Stimulated activated CD8-positive, alpha-beta memory T cell treated with anti-CD3 and anti-CD28 coated beads, Interleukin-7, amount 100 ng/mL, for 48 hours (primary cell): ENCODE measurements at regions not wholly inside any gene's neighbourhood (a gene's known extent, or its start where the extent isn't known, plus 50 kb on each side); places are given as distances from the start of the nearest gene placed in this dataset.

Experiments
- DNase-seq, 2 donors: peaks; one replicate each; pipeline ENCODE4 v3.0.0-alpha.2; 2020; ENCODE audit warnings: low read depth in 1 of 2; ENCODE audit errors: extremely low read depth in 1 of 2

DNA sequence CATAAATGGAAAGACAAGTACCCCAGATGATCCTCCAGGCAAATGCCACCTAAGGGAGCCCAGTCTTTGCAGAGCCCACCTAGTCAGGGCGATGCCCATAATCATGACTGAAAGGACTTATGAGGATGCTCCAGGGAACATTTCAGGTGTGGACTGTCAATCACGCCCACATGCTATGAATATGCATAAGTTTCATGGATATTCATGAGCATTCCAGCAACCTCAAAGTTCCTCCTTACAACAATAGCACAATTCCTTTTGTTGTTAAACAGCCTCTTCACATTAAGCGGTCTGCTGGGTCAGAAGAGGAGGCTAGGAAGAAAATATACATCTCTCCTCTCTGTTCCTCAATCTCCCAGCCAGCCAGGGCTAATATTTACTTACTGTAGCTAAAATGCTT is 161.6 kb downstream of the C5orf15 start:
- DNase-seq = no peak

- no peak for DNase-seq
Measured at GRCh38 chr5:133801955-133802751, 166.3 kb downstream of the C5orf15 start.

DNA sequence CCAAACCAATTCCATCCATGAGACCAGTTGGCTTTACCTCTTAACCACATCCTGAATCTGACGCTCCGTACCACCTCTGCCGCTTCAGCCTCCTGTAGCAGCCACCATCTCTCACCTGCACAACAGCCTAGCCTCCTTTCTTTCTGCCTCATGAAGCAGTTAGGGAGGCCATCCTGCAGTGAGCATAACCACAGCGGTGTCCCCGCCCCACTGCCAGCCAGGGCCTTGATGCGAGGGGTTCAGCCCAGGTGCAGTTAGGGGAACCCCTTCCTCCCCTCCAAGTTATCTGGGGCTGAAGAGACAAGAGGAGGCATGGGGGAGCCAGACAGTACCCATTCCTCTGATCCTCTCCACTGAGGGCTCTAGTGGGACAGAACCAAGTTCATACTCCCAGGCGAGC is 167.0 kb downstream of the C5orf15 start:
- DNase-seq = no peak

DNA sequence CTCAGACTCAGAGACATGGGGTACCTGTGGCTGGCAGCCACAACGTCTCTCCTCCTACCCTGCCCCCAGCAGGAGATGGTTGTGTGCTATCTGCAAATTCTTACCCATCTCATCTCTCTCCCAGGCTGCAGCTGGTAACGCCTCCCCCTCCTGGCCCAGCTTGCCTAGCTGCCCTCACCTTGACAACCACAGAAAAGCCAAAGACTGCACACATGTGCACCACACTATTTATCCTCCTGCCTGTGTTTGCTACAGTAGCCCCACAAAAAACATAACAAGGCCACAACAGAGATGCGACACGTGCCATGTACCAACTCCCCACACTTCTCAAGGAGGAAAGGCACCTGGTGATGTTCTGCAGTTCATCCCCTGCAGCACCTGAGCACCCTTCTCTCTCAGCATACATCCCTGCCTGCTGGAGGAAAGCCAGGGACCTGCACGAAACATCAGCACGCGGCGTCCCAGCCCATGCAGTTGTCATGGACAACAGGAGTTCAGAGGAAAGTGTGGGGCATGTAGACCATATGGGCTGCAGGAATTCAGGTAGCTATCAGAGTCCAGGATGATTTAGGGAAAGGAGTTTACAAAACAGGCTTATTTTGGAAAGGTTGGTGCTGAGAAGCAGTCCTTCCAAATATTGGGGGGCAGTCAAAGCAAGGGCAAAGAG is 168.7 kb downstream of the C5orf15 start:
- no peak for DNase-seq

DNA sequence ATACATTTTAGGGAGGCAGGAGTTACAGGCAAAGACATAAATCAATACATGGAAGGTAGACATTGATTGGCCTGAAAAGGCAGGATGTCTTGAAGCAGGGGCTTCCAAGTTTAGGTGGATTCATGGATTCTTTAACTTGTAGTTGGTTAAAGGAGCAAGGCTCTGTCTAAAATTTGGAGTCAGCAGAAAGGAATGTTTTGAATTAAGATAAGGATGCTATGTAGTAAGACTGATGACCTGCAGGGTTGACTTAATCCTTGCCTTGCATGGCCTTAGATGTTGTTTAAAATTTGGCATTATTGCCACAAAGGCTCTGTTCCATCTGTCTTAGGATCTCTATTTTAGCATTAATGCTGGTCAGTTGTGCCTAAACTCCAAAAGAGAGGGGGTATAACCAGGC is 171.3 kb downstream of the C5orf15 start:
- DNase-seq = no peak

GRCh38 chr5:133796186-133796585 is 172.2 kb downstream of the C5orf15 start:
- DNase-seq = no peak

DNA sequence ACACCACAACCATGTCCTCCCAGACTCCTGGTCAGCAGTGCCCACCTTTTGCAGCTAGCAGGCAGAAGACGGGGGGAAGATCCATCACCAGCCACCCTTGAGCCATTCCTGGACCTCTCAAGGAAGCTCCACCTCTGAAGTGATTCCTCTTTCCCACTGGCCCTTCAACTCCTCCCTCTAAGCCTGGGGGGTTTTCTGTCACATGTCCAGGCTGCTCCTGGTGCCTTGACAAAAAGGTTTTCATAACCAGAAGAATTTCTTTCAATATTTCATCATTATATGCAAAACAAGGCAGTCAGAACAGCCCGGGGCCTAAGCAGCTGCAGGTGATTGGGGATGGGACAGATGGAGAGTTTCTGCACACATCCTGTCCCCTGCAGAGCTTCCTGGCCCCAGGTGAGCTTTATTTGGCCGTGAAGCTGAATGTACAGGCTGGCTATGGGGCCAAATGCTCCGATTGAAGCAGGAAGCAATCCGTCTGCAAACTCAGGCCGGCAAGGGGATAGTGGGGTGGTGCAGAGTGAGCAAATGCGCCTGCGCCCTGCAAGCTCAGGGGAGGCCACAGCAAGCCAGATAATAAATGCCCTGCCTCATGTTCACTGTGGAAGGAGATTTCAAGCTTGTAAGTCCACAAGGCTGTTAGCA is 173.5 kb downstream of the C5orf15 start:
- DNase-seq = no peak

DNA sequence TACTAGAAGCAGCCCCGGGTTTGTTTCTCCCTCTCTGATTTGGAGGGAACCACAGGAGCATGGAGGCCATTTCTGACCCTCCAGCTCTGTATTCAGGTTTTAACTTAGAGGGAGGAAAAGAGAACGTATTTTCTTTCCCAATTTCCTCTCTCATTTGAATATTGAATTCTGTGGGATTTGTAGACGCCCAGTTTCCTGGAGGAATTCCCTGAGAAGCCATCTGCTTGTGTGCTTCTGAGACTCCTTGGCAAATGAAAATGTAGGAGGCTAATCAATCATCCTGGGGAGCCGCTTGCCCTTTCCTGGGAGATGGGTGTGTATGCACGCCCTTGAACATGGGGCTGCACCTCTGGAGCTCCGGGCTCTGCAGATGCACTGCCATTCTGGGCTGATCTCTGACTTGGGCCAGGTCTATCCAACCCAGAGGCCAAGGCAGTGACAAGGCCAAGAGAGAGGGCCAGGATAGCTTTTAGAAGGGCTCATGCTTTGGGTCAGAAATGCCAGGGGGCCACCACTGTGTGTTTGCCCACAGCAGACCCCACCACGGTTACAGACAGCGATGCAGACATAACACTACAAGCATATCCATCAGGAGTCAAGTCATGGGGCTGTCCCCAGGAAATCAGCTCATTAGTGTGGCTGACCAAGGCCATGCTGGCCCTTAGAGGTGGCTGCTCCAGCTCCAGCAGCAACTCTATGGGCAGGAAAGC is 174.5 kb downstream of the C5orf15 start:
- DNase-seq = no peak

GRCh38 chr5:133792655-133793054 is 175.8 kb downstream of the C5orf15 start:
- DNase-seq = no peak

GRCh38 chr5:133792024-133792423 is 176.4 kb downstream of the C5orf15 start:
- DNase-seq = no peak

DNA sequence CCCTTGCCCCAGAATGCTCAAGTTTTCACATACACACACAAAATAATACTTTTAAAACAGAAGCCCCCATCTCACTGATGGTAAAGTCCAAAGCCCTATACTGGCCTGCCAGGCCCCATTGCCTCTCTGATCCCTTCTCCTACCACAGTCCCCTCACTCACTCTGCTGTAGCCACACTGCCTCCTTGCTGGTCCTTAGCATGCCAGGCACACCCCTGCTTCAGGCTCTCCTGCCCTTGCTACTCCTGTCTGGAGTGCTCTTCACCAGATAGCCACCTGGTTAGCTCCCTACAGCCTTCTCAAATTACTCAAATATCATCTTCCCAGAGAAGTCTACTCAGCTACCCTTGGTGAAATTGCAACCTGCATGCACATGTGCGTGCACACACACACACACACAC is 177.5 kb downstream of the C5orf15 start:
- no peak for DNase-seq

DNA sequence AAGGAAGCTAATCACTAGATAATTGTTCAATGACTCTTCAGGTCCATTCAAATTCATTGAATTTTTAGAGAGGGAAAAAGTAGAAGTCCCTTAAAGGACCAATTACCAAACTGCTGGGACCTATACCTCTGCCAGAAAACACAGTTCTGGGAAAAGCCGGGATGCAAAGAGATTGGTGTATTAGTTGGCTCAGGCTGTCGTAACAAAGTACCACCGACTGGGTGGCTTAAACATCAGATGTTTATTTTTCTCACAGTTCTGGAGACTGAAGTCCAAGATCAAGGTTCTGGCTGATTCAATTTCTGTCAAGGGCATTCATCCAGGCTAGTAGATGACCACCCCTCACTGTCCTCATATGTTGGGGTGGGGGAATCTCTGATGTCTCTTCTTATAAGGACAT is 177.1 kb upstream of the FSTL4 start:
- DNase-seq = no peak

- no peak for DNase-seq
Measured at GRCh38 chr5:133788121-133788520, 175.8 kb upstream of the FSTL4 start.

DNA sequence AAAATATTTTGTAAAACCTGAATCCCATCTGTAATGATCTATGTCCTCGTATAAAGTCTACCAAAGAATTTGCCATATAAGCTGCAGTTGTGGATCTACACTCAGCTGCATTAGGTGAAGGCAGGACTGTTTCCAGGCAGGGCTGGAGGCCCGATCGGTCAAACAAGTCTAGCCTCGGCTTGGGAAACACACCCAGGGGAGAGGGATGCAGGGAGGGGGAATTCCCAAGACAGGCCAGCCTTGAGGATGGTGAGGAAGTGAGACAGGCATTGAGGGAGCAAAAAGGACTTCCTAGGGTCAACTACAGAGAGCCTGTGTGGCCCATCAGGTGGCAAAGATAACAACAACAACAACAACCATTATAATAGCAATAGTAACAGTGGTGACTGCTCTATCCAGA is 174.1 kb upstream of the FSTL4 start:
- no peak for DNase-seq

DNA sequence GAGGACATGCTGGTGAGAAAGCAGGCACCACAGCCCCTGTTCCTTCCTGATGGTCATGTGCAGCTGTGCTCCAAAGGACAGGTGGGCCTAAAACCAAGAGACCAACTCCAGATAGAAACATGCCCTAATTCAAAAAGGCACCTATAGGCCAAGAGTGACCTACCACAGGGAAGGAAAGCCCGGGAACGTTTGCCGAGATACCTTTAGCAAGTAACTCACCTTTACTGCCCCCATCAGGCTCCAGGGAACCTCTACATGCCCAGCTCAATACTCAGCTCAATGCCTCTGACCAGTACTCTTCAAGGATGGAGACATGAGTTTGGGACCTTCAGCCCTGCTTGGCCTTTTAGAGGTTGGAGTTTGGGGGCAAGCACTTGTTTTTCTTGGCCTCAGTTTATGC is 172.8 kb upstream of the FSTL4 start:
- no peak for DNase-seq

GRCh38 chr5:133783481-133783880 is 171.1 kb upstream of the FSTL4 start:
- DNase-seq = no peak

- DNase-seq = no peak
Measured at GRCh38 chr5:133782736-133783135, 170.4 kb upstream of the FSTL4 start.

DNA sequence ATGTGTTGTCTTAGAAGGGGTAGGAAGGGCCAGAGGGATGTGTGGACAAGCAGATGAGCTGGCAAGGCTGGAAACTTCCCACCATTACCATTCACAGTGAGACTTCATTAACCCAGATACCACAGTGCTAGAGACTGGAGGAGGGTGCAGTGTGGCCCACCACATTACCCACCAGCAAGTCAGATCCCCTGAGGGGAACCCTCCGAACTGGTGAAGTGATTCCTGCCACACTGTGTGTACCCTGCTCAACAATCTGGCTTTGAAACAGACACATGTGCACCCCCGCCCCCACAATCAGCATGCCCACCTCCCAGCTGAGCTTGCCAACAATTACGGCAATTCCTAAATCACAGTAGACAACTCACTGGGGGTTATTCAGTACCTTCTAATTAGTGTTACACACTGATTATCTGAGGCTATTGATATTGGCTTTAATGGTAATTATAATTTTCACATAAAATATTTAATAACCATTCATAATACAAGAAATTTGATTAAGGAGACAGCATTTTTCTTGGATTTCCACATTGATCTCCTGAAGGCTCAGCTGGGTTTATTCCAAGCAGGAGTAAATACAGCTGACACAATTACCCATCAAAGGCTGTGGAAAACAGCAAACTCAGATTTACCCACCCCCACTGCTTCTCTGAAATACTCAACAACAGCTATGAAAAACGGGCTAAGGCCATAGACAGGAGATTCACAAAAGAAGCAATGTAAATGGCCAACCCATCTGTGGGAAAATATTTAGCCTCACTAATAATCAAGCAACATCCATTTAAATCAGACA is 169.3 kb upstream of the FSTL4 start:
- DNase-seq = no peak

DNA sequence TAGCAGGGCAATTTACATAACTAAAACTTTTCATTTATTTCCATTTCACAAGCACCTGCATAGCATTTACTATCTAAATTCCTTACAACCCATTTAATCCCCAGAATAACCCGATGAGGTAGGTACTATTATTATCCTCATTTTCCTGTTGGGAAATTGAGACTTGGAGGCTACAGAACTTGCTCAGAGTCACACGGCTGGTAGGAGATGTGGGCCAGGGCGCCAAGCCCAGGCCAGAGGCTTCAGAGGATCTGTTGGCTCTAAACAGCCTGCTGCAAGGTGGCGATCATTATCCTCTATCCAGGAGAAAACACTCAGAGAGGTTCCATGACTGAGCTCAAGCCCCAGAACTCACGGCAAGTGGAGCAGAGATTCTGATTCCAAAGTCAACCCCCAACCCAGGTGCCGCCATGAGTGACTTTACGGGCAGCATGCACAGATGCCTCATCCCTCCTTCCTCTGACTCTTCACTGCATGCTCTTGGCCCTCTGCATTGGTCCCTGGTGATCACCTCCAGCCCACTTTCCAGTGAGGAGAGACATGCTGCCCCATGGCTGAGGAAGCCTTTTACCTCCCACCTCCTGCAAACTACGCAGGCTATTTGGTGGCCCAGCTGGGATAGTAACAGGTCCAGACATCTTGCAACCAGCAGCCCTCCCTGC is 168.4 kb upstream of the FSTL4 start:
- no peak for DNase-seq

GRCh38 chr5:133779828-133780475 is 167.6 kb upstream of the FSTL4 start:
- DNase-seq = no peak
